GM18868 (cell line): ENCODE measurements at regions not wholly inside any gene's neighbourhood (a gene's known extent, or its start where the extent isn't known, plus 50 kb on each side); places are given as distances from the start of the nearest gene placed in this dataset.

Source experiments
- ATAC-seq: cut with Tn5 transposase; IDR thresholded peaks from one replicate; pipeline ENCODE4 v1.9.1; 2021; ENCODE audit warnings: mild to moderate bottlenecking, moderate library complexity; ENCODE audit not compliant: unreplicated experiment

DNA sequence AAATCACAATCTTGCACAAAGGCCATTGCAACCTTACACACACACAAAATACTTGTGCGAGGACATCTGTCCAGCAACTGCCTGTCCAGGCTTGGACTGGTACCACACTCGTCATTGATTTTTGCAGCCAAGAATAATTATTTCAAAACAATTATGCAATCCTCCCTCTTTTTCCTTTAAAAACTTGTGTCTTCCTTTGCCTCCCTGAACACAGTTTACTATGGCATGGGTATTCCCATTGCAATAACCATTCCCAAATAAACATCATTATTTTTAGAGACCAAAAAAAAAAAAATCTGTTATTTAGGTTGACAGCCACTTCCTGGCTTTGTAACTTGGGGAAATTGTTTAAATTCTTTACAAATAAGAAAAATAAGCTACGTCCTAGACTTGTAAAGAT lies 54.0 kb downstream of the C11orf91 start:
- no peak for ATAC-seq

DNA sequence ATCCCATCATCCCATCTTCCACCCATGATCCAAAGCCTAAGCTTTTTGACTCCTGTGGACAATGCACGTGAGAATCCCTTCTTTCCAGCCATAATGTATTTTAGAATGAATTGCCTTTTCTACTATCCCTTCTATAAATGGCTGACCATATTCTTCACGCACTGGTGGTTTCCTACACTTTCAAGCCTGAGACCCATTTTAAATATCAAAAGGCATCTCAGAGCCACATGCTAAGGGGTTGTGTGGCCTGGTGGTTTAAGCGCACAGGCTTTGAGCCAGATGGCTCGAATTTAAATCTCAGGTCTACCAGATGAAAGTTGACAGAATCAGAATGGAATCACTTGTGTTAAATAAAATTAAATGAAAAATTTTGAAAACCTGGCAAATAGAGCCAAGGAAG lies 54.5 kb downstream of the C11orf91 start:
- no peak for ATAC-seq

- ATAC-seq: no peak
Observed at GRCh38 chr11:33645686-33646085, 54.9 kb downstream of the C11orf91 start.

DNA sequence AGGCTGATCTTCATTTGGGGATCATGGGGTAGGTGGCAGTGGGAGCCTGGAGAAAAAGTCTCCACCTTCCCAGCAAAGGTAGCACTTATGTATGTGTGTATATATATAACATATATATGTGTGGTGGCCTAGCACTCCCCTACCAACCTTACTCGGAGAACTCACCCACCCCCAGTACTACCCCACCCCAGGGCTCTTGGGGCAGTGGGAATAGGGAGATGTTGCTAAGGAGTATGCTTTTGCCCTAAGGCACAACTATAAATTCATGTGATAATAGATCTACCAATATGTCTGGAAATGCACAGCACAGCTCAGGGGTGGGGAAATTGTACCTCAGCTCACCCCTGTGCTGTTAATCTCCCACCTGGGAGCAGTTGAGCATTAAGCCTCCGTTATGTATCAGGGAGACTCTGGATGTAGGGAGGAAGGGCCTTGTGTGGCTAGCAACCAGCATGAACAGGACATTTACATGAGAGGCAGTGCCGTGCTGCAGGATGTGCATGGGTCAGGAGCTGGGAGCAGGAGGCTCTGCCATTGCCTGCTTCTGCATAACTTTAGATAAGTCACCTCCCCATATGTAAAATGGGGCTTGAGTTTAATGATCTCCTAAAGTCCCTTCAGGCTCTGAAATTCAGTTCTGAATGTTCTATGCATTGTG lies 57.3 kb downstream of the C11orf91 start:
- ATAC-seq: no peak

DNA sequence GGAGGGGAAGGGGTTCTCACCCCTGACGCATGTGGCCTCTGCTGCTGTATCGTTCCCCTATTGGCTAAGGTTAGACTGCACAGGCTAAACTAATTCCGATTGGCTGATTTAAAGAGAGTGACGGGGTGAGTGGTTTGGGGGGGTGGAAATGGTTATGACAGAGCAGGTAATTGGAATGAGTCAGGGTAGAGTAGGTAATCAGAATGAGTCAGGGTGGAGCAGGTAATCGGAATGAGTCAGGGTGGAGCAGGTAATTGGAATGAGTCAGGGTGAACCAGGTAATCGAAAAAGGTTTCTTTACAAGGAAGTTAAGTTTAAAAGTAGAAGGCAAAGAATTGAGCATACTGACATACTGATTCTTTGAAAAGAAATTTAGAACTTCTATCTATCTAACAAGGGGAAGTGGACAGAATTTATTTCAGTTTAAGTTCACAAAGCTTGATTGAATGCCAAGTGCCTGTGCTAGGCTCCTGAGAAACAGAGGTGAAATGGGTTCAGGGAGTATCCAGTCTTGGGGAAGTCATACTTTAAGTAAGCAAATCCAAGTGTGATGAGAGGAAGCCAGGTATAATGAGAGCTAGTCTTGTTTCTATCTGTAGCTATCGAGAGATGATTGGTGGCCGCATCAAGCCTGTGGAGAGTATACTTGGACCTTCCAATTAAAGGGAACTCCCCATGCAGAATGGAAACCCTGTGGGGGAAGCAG lies 58.0 kb downstream of the C11orf91 start:
- ATAC-seq: no peak

DNA sequence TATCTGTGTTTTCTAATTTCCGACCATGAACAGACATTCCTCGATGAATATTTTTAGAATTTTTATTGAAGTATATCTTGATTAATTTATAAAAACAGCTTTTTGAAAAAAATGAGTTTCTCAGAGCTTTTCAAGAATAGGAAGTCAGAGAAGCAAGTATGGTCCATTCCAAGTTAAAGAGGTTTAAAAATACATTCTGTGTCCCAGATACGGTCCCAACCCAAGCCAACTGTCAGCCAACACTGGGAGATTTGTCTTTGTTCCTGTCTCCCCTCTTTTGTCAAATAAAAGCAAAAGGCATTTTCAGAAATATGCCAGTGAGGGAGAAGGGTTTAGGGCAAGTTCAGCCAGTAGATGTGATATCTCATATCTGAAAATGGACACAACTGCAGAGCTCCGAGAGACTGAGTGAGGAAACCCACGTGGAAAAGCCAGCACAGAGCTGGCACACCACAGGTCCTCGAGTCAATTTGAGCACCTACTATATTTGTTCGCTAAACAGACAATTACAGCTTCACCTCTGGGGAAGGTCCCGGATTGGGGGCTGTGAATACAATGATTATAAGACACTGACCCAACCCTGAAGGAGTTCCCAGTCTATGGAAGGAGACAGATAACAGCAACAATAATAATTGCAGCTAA lies 59.8 kb downstream of the C11orf91 start:
- no peak for ATAC-seq

DNA sequence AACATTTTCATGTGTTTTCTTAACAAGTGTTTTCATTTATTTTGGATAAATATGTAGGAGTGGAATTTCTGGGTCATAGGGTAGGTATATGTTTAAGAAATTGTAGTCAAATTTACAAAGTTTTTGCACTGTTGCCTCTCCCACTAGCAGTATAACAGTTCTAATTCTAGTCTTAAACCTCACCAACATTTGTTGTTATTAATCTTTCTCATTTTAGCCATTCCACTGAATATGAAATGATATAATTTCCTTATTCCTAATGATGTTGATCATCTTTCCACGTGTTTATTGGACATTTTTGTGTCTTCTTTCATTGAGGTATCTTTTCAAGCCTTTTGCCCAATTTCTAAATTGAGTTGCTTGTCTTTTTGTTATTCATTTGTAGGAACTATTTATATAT lies 62.0 kb downstream of the C11orf91 start:
- ATAC-seq: no peak

DNA sequence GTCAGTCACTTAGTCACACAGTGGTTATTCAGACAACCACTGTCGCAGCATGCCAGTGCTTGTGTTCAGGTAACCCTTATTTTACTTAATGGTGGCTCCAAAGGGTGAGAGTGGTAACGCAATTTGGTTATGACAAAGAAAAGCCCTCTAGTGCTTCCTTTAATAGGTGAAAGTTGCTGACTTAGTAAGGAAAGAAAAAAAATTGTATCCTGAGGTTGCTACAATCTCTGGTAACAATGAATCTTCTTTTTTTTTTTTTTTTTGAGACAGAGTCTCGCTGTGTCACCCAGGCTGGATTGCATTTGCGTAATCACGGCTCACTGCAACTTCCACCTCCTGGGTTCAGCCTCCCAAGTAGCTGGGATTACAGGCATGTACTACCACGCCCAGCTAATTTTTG lies 64.5 kb downstream of the C11orf91 start:
- ATAC-seq: no peak

DNA sequence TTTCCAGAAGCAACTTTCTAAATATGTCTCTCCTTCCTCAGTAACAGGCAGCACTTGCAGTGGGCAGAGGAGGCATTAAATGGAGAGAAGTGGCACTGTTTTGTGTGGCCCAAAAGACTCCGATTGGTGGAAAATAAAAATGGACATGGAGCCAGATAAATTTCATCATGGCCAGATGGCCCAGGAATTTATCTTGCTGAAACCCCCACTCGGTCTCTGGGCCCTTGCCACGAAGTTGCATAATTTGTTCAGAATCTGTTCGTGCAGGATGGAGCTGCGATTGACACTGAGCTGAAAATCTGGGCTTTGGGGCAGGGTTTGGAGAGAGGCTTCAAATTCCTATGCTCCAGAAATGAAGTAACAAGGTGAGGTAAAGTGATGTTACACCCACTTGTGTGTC lies 65.5 kb downstream of the C11orf91 start:
- no peak for ATAC-seq

GRCh38 chr11:33634291-33634834 lies 66.3 kb downstream of the C11orf91 start:
- peak; percentile 51 for ATAC-seq

DNA sequence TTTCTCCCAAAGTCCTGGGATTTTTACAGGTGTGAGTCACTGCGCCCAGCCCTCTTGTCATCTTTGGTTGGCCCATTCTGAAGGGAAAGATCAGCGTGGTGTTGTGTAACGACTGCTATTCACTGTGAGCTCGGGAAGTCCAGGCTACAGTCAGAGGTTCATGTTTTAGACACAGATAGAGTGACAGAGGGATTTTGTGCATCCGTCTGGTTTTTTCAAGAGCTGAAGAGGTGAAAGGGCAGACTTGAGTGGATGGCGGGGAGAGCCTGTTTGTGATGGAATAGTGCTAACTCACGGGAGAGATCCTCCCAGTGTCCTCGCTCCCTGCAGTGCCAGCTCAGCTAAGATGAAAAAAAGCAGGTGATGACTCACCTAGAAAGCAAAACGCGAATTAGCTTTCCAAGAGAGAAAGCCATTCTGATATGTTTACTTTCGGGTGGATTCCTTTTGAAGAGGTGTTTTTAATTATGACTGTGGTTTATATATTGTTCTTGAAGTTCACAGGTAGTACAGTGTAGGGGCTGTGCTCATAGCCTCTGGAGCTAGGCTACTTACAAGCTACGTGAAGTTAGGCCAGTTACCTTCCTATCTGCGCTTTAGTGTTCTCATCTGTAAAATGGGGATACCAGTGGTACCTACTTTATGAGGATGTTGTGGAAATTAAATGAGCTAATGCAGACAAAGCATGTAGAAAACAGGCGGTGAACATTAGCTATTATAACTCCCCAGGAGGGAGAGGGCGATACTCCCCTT lies 67.2 kb downstream of the C11orf91 start:
- no peak for ATAC-seq

GRCh38 chr11:33631749-33632091 lies 68.9 kb downstream of the C11orf91 start:
- no peak for ATAC-seq

GRCh38 chr11:33630936-33631748 lies 69.5 kb downstream of the C11orf91 start:
- ATAC-seq: no peak

- no peak for ATAC-seq
Observed at GRCh38 chr11:33624083-33624482, 76.5 kb downstream of the C11orf91 start.

- ATAC-seq: no peak
Observed at GRCh38 chr11:33622806-33623205, 77.8 kb downstream of the C11orf91 start.

DNA sequence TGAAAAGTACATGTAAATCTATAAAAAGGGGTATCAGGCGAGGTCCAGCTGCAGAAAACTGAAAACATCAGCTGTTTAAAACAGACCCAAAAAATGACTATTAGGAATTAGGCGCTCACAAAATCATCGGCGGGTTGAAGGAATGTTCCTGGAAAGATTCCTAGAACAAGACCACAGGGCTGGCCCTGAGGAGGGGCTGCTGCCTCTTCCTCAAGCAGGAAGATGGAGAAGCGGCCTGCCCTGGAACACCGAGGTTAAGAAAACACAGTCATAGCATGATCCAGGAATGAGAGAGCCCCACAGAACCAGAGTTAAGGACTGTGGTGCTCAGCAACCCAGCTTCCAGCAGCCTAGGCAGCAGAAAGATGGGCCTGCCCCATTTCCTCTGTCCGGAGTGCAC lies 78.4 kb downstream of the C11orf91 start:
- no peak for ATAC-seq

DNA sequence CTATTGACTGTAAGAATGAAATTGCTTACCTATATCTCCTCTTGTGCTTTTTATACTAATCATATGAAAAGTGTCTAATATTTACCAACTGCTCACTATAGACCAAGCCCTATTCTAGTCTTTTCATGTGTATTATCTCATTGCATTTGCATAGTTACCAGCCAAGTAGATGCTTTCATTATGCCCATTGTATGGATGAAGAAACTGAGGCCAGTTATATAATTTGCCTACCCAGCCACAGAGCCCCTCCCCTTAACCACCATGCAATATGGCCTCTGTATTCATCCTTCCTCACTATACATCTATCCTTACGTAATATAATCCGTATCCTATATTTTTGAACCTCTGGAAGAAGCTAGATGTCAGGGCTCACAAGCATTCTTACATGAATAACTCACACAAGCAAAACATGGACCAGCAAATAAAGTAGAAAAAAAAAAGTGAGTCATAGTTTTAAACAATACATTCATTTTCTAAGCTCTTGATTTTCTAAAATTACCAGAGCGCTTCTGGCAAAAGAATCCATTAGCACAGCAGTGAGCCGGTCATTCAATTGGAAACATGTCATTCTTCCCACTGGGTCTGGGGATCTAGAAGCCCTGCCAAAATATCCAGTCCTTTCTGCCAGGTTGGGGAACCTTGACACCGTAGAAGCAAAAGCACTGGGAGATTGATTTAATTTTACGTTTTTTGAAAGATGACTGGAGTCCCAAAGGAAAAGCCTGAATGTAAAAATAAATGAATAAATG lies 80.0 kb downstream of the C11orf91 start:
- ATAC-seq: no peak

GRCh38 chr11:33618956-33619355 lies 81.7 kb downstream of the C11orf91 start:
- ATAC-seq: no peak

- no peak for ATAC-seq
Observed at GRCh38 chr11:33618351-33618710, 82.3 kb downstream of the C11orf91 start.
